Putamen (tissue), 1 donor: ENCODE measurements at regions not wholly inside any gene's neighbourhood (a gene's known extent, or its start where the extent isn't known, plus 50 kb on each side); places are given as distances from the start of the nearest gene placed in this dataset.

Source experiments
- DNase-seq: peaks from one replicate; pipeline ENCODE4 v3.0.0-alpha.2; 2016; ENCODE audit warnings: low spot score

- no peak for DNase-seq
These were observed 216.2 kb downstream of the ENC1 start for GRCh38 chr5:74424162-74424868.

- DNase-seq, result no peak
These were observed 217.1 kb downstream of the ENC1 start for GRCh38 chr5:74423383-74423782.

- no peak for DNase-seq
These were observed 217.9 kb downstream of the ENC1 start for GRCh38 chr5:74422671-74423070.

- DNase-seq, result no peak
These were observed 218.5 kb downstream of the ENC1 start for GRCh38 chr5:74422030-74422429.

GRCh38 chr5:74421377-74421776 is 219.2 kb downstream of the ENC1 start:
- no peak for DNase-seq

- no peak for DNase-seq
These were observed 219.6 kb downstream of the ENC1 start for GRCh38 chr5:74420947-74421346.

- DNase-seq, result no peak
These were observed 220.3 kb downstream of the ENC1 start for GRCh38 chr5:74420220-74420619.

- DNase-seq, result no peak
These were observed 221.1 kb downstream of the ENC1 start for GRCh38 chr5:74419468-74419867.

- no peak for DNase-seq
These were observed 221.8 kb downstream of the ENC1 start for GRCh38 chr5:74418709-74419108.

GRCh38 chr5:74418261-74418660 is 222.3 kb downstream of the ENC1 start:
- DNase-seq, result no peak

- no peak for DNase-seq
These were observed 224.8 kb downstream of the ENC1 start for GRCh38 chr5:74415695-74416102.

- no peak for DNase-seq
These were observed 226.3 kb downstream of the ENC1 start for GRCh38 chr5:74414228-74414627.

- DNase-seq, result no peak
These were observed 227.0 kb downstream of the ENC1 start for GRCh38 chr5:74413403-74414048.

- DNase-seq, result no peak
These were observed 228.5 kb downstream of the ENC1 start for GRCh38 chr5:74412066-74412465.

GRCh38 chr5:74409712-74410111 is 230.8 kb downstream of the ENC1 start:
- no peak for DNase-seq

- no peak for DNase-seq
These were observed 231.3 kb downstream of the ENC1 start for GRCh38 chr5:74409166-74409706.

GRCh38 chr5:74408150-74409043 is 232.1 kb downstream of the ENC1 start:
- no peak for DNase-seq

- no peak for DNase-seq
These were observed 232.8 kb downstream of the ENC1 start for GRCh38 chr5:74407701-74408100.

- no peak for DNase-seq
These were observed 233.7 kb downstream of the ENC1 start for GRCh38 chr5:74406844-74407243.

- DNase-seq, result no peak
These were observed 234.9 kb downstream of the ENC1 start for GRCh38 chr5:74405593-74405992.

GRCh38 chr5:74404574-74405508 is 235.7 kb downstream of the ENC1 start:
- DNase-seq, result no peak
